ENCODE measurements at regions not wholly inside any gene's neighbourhood (a gene's known extent, or its start where the extent isn't known, plus 50 kb on each side); places are given as distances from the start of the nearest gene placed in this dataset.

DNA sequence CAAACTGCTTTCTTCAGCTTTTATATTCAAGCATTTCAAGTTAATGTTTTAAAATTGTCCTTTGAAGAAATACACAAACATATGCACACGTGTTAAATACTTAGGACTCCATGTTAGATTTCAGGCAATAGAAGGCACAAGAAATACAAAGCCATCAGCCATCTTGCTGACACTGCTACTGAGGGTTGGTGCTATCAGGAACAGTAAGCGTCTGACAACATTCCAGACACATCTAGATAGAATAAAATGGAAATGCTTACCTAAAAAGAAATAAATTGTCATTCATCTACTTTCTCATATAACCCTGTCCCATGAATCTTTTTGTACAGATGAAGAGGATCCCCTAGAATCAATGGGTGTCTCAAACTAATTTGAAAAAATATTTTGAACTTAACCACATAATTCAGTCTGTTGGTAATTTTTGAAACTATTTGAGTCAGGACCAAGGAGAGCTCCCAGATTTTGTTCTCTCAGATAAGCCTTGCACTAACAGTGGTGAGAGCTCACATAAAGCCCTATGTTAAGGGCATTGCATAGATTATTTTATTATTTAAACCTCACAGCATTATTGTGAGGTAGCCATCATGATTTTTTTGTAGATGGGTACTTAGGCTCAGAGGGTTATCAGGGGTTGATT is 631.1 kb upstream of the POU3F2 start:
- H3K36me3 ChIP-seq (ENCODE audit: insufficient read depth), result no peaks in the 10 kb centered on the region
- H4K20me1 ChIP-seq (ENCODE audit: insufficient read depth), result no peaks in the 10 kb centered on the region
- no peak overlapping the region for H3K27ac ChIP-seq
- H3K4me2 ChIP-seq, result no peak overlapping the region
- no peaks in the 10 kb centered on the region for H3K79me2 ChIP-seq (ENCODE audit: insufficient read depth, low read depth)
- TF ChIP-seq, protein P1, sequence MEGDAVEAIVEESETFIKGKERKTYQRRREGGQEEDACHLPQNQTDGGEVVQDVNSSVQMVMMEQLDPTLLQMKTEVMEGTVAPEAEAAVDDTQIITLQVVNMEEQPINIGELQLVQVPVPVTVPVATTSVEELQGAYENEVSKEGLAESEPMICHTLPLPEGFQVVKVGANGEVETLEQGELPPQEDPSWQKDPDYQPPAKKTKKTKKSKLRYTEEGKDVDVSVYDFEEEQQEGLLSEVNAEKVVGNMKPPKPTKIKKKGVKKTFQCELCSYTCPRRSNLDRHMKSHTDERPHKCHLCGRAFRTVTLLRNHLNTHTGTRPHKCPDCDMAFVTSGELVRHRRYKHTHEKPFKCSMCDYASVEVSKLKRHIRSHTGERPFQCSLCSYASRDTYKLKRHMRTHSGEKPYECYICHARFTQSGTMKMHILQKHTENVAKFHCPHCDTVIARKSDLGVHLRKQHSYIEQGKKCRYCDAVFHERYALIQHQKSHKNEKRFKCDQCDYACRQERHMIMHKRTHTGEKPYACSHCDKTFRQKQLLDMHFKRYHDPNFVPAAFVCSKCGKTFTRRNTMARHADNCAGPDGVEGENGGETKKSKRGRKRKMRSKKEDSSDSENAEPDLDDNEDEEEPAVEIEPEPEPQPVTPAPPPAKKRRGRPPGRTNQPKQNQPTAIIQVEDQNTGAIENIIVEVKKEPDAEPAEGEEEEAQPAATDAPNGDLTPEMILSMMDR (conservative IDR thresholded peaks at IDR 0.05; ENCODE audit: low read depth, low read length), result no peak
- H2AFZ ChIP-seq (ENCODE audit: low read depth), result no peak overlapping the region
- H3K4me1 ChIP-seq (ENCODE audit: low read depth, poor library complexity, severe bottlenecking), result no peaks in the 10 kb centered on the region
- no peaks in the 10 kb centered on the region for H3K27me3 ChIP-seq (ENCODE audit: insufficient read depth, low read depth)
- H3K4me3 ChIP-seq (IDR thresholded peaks at IDR 0.05; ENCODE audit: insufficient read depth, low read depth, low read length), result no peak overlapping the region
- no peak overlapping the region for H3K9ac ChIP-seq

- H3K4me1 ChIP-seq (ENCODE audit: low read depth, poor library complexity, severe bottlenecking), result no peaks in the 10 kb centered on the region
- no peak overlapping the region for H3K4me3 ChIP-seq (IDR thresholded peaks at IDR 0.05; ENCODE audit: insufficient read depth, low read depth, low read length)
- no peak overlapping the region for H2AFZ ChIP-seq (ENCODE audit: low read depth)
- H3K27ac ChIP-seq, result no peak overlapping the region
- no peaks in the 10 kb centered on the region for H3K79me2 ChIP-seq (ENCODE audit: insufficient read depth, low read depth)
- no peaks in the 10 kb centered on the region for H4K20me1 ChIP-seq (ENCODE audit: insufficient read depth)
- TF ChIP-seq, protein P1 (conservative IDR thresholded peaks at IDR 0.05; ENCODE audit: low read depth, low read length), result no peak
- no peaks in the 10 kb centered on the region for H3K27me3 ChIP-seq (ENCODE audit: insufficient read depth, low read depth)
- no peak overlapping the region for H3K9ac ChIP-seq
- no peaks in the 10 kb centered on the region for H3K36me3 ChIP-seq (ENCODE audit: insufficient read depth)
- H3K4me2 ChIP-seq, result no peak overlapping the region
These were observed 621.9 kb upstream of the POU3F2 start for GRCh38 chr6:98212468-98212867.

GRCh38 chr6:98215531-98215930 is 618.8 kb upstream of the POU3F2 start:
- H2AFZ ChIP-seq (ENCODE audit: low read depth), result no peak overlapping the region
- H3K27ac ChIP-seq, result no peak overlapping the region
- H3K4me2 ChIP-seq, result no peak overlapping the region
- TF ChIP-seq, protein P1 (conservative IDR thresholded peaks at IDR 0.05; ENCODE audit: low read depth, low read length), result no peak
- no peaks in the 10 kb centered on the region for H3K27me3 ChIP-seq (ENCODE audit: insufficient read depth, low read depth)
- no peak overlapping the region for H3K4me3 ChIP-seq (IDR thresholded peaks at IDR 0.05; ENCODE audit: insufficient read depth, low read depth, low read length)
- no peaks in the 10 kb centered on the region for H4K20me1 ChIP-seq (ENCODE audit: insufficient read depth)
- no peaks in the 10 kb centered on the region for H3K36me3 ChIP-seq (ENCODE audit: insufficient read depth)
- H3K4me1 ChIP-seq (ENCODE audit: low read depth, poor library complexity, severe bottlenecking), result no peaks in the 10 kb centered on the region
- H3K79me2 ChIP-seq (ENCODE audit: insufficient read depth, low read depth), result no peaks in the 10 kb centered on the region
- H3K9ac ChIP-seq, result no peak overlapping the region

GRCh38 chr6:98230250-98230649 is 604.1 kb upstream of the POU3F2 start:
- TF ChIP-seq, protein P1 (conservative IDR thresholded peaks at IDR 0.05; ENCODE audit: low read depth, low read length), result no peak
- Histone ChIP-seq H3K79me2 (ENCODE audit: insufficient read depth, low read depth) (no peaks in the 10 kb centered on the region), H3K36me3 (ENCODE audit: insufficient read depth) (no peaks in the 10 kb centered on the region), H3K4me1 (ENCODE audit: low read depth, poor library complexity, severe bottlenecking) (no peaks in the 10 kb centered on the region), H3K4me3 (IDR thresholded peaks at IDR 0.05; ENCODE audit: insufficient read depth, low read depth, low read length) (no peak overlapping the region), H3K27ac (no peak overlapping the region), H2AFZ (ENCODE audit: low read depth) (no peak overlapping the region), H3K9ac (no peak overlapping the region), H3K27me3 (ENCODE audit: insufficient read depth, low read depth) (no peaks in the 10 kb centered on the region), H4K20me1 (ENCODE audit: insufficient read depth) (no peaks in the 10 kb centered on the region), H3K4me2 (no peak overlapping the region)

Measured in KMS-11 (cell line).